Mammary epithelial cell (primary cell): ENCODE measurements at regions not wholly inside any gene's neighbourhood (a gene's known extent, or its start where the extent isn't known, plus 50 kb on each side); places are given as distances from the start of the nearest gene placed in this dataset.

Experiments used
- CTCF ChIP-seq, 2 donors: IDR thresholded peaks in 1 of 2; conservative IDR thresholded peaks in 1 of 2; 2 replicates each; pipeline ENCODE4 v1.5.1; 2011 to 2012; ENCODE audit warnings: inconsistent platforms in 2 of 2, low read length in 2 of 2, mild to moderate bottlenecking in 2 of 2, control low read depth in 1 of 2, low read depth in 1 of 2; ENCODE audit not compliant: insufficient read depth in 1 of 2; ENCODE audit errors: extremely low read depth in 1 of 2
- EZH2 ChIP-seq: IDR thresholded peaks from 2 replicates; pipeline ENCODE4 v1.6.1; 2012; ENCODE audit warnings: low read length, inconsistent platforms, borderline replicate concordance

- TF ChIP-seq CTCF (conservative IDR thresholded peaks at IDR 0.05 in 1 of 2, IDR thresholded peaks at IDR 0.05 in 1 of 2; ENCODE audit: extremely low read depth in 1 of 2, insufficient read depth in 1 of 2, low read depth in 1 of 2, low read length in 2 of 2) (no peak), EZH2 (no peak)
Observed at GRCh38 chr2:160753960-160754359, 260.4 kb upstream of the RBMS1 start.
